Vagina (tissue), 2 donors: ENCODE measurements at regions not wholly inside any gene's neighbourhood (a gene's known extent, or its start where the extent isn't known, plus 50 kb on each side); places are given as distances from the start of the nearest gene placed in this dataset.

Source experiments
- DNase-seq, 2 donors: peaks; one replicate each; pipeline ENCODE4 v3.0.0-alpha.2; 2017; ENCODE audit errors: extremely low spot score in 2 of 2
- H3K27ac ChIP-seq: fragments of 200-600 bp; sonication (generic); one replicate; pipeline ENCODE4 v1.5.1; 2019
- H3K27me3 ChIP-seq: fragments of 200-600 bp; sonication (generic); one replicate; pipeline ENCODE4 v1.5.1; 2019
- H3K36me3 ChIP-seq, 2 donors: fragments of 200-600 bp; sonication (generic); one replicate each; pipeline ENCODE4 v1.5.1; 2017 to 2019
- H3K4me1 ChIP-seq: fragments of 200-600 bp; sonication (generic); one replicate; pipeline ENCODE4 v1.5.1; 2019
- H3K4me3 ChIP-seq, 2 donors: fragments of 200-600 bp; sonication (generic); 1 replicate in 1 of 2; 2 replicates in 1 of 2; pipeline ENCODE4 v1.5.1; 2016 to 2019
- H3K9me3 ChIP-seq: fragments of 200-600 bp; sonication (generic); one replicate; pipeline ENCODE4 v1.5.1; 2019
- CTCF ChIP-seq, 3 experiments: fragments of 450-650 bp in 2 of 3; fragments of 200-600 bp in 1 of 3; sonication (generic) in 1 of 3; IDR thresholded peaks; one replicate each; pipeline ENCODE4 v1.5.1; 2017 to 2019; ENCODE audit warnings: antibody characterized with exemption in 3 of 3, mild to moderate bottlenecking in 2 of 3, moderate library complexity in 2 of 3
- POLR2A ChIP-seq, 2 donors: fragments of 450-650 bp; IDR thresholded peaks; one replicate each; pipeline ENCODE4 v1.6.1; 2017; ENCODE audit warnings: antibody characterized with exemption in 2 of 2, mild to moderate bottlenecking in 2 of 2, moderate library complexity in 2 of 2
- POLR2AphosphoS5 ChIP-seq, 2 donors: sonication (generic); formaldehyde crosslinking; IDR thresholded peaks; one replicate each; pipeline ENCODE4 v1.9.0; 2017; ENCODE audit warnings: antibody characterized with exemption in 2 of 2, mild to moderate bottlenecking in 2 of 2, low read depth in 1 of 2; ENCODE audit not compliant: insufficient read depth in 1 of 2
- intact Hi-C: fragments of 100-400 bp; cut with DNase I; formaldehyde crosslinking; loops from one replicate; pipeline ENCODE4 v1.15.1; 2023

- intact Hi-C loops = loop anchor here (10.0 kb wide), 1 partner anchor 1084 kb away; no protein-coding TSS in a partner anchor
- H3K4me3 ChIP-seq = no peak overlapping the region
- no peaks in the 10 kb centered on the region for H3K36me3 ChIP-seq
- TF ChIP-seq CTCF (IDR thresholded peaks at IDR 0.05) (no peak), POLR2AphosphoS5 (IDR thresholded peaks at IDR 0.05; ENCODE audit: insufficient read depth in 1 of 2, low read depth in 1 of 2) (no peak), POLR2A (IDR thresholded peaks at IDR 0.05) (no peak)
- H3K4me1 ChIP-seq = no peaks in the 10 kb centered on the region
- H3K27me3 ChIP-seq = no peaks in the 10 kb centered on the region
- no peak for DNase-seq
- no peak overlapping the region for H3K27ac ChIP-seq
- no peaks in the 10 kb centered on the region for H3K9me3 ChIP-seq
Observed at GRCh38 chr5:158020555-158021418, 161.8 kb upstream of the CLINT1 start.

- no peaks in the 10 kb centered on the region for H3K9me3 ChIP-seq
- DNase-seq = no peak
- no peak overlapping the region for H3K4me3 ChIP-seq
- TF ChIP-seq CTCF (IDR thresholded peaks at IDR 0.05) = no peak
- TF ChIP-seq POLR2A (IDR thresholded peaks at IDR 0.05) = no peak
- no peak for TF ChIP-seq POLR2AphosphoS5 (IDR thresholded peaks at IDR 0.05; ENCODE audit: insufficient read depth in 1 of 2, low read depth in 1 of 2)
- intact Hi-C loops = no loop called here
- no peaks in the 10 kb centered on the region for H3K27me3 ChIP-seq
- no peaks in the 10 kb centered on the region for H3K4me1 ChIP-seq
- no peaks in the 10 kb centered on the region for H3K36me3 ChIP-seq
- H3K27ac ChIP-seq = no peak overlapping the region
Observed at GRCh38 chr5:158017469-158017868, 158.5 kb upstream of the CLINT1 start.

- intact Hi-C loops = no loop called here
- Histone ChIP-seq H3K9me3 (no peaks in the 10 kb centered on the region), H3K4me3 (no peak overlapping the region), H3K4me1 (no peaks in the 10 kb centered on the region), H3K27me3 (no peaks in the 10 kb centered on the region), H3K36me3 (no peaks in the 10 kb centered on the region), H3K27ac (no peak overlapping the region)
- no peak for DNase-seq
- TF ChIP-seq POLR2A (IDR thresholded peaks at IDR 0.05) (no peak), CTCF (IDR thresholded peaks at IDR 0.05) (no peak), POLR2AphosphoS5 (IDR thresholded peaks at IDR 0.05; ENCODE audit: insufficient read depth in 1 of 2, low read depth in 1 of 2) (no peak)
Observed at GRCh38 chr5:158014372-158014771, 155.4 kb upstream of the CLINT1 start.

- H3K36me3 ChIP-seq = no peaks in the 10 kb centered on the region
- H3K4me3 ChIP-seq = no peak overlapping the region
- TF ChIP-seq CTCF (IDR thresholded peaks at IDR 0.05) = no peak
- no peak for TF ChIP-seq POLR2AphosphoS5 (IDR thresholded peaks at IDR 0.05; ENCODE audit: insufficient read depth in 1 of 2, low read depth in 1 of 2)
- TF ChIP-seq POLR2A (IDR thresholded peaks at IDR 0.05) = no peak
- intact Hi-C loops = no loop called here
- no peak overlapping the region for H3K27ac ChIP-seq
- H3K27me3 ChIP-seq = no peaks in the 10 kb centered on the region
- no peaks in the 10 kb centered on the region for H3K9me3 ChIP-seq
- H3K4me1 ChIP-seq = no peaks in the 10 kb centered on the region
- no peak for DNase-seq
Observed at GRCh38 chr5:158013939-158014338, 155.0 kb upstream of the CLINT1 start.

- intact Hi-C loops = no loop called here
- Histone ChIP-seq H3K27ac (no peak overlapping the region), H3K27me3 (no peaks in the 10 kb centered on the region), H3K9me3 (no peaks in the 10 kb centered on the region), H3K4me3 (no peak overlapping the region), H3K4me1 (no peaks in the 10 kb centered on the region), H3K36me3 (no peaks in the 10 kb centered on the region)
- TF ChIP-seq CTCF (IDR thresholded peaks at IDR 0.05) (no peak), POLR2AphosphoS5 (IDR thresholded peaks at IDR 0.05; ENCODE audit: insufficient read depth in 1 of 2, low read depth in 1 of 2) (no peak), POLR2A (IDR thresholded peaks at IDR 0.05) (no peak)
- DNase-seq = no peak
Observed at GRCh38 chr5:158013303-158013702, 154.4 kb upstream of the CLINT1 start.
